ENCODE measurements at regions not wholly inside any gene's neighbourhood (a gene's known extent, or its start where the extent isn't known, plus 50 kb on each side); places are given as distances from the start of the nearest gene placed in this dataset.
A peak's percentile ranks its signal among the peaks of the same experiment; 100 is the strongest.

DNA sequence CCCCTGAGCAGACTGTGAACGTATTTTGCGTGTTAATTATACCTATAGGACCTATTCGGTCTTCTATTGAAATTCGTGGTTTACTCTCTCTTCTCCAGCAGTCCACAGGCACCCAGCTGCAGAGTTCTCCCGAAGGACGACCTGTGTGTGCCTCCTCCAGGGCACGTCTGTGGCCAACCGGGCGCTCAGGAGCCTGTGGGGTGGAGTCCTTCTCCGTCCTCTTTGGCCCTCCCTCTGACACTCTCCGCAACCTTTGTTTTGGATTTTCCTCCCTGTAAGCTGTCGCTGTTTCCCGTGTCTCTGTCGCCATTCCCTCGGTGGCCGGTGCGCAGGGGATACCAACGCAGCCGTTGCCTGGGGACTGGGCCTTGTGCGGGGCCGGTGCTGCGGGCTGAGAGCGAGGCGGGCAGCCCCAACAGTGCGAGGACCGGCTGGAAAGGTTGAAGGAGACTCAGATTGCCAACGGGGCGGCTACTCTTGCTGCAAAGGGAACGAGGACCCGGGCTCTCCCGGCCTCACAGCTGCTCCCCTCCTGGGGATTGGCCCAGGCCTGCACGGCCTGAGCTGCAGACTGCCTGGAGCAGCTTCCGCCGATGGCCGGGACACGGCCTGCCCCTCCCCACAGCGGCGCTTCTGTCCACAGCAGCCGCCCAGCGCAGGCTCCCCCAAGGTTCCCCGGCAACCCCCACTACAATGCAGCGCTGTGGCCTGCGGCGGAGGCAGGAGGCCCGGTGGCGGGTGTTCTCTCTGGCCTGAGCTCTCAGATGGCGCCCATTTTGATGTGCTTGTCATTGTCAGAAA is 221.0 kb downstream of the MTX2 start:
- Mint-ChIP-seq H3K4me3 (peak overlapping the region; percentile 18), H3K4me1 (ENCODE audit: unreplicated experiment) (peaks cover 16% of the 10 kb centered on the region), H3K9me3 (no peaks in the 10 kb centered on the region), H3K36me3 (no peaks in the 10 kb centered on the region), H3K27me3 (peaks cover 61% of the 10 kb centered on the region), H3K27ac (no peak overlapping the region)
- no peak for TF ChIP-seq CTCF (conservative IDR thresholded peaks at IDR 0.05)
- peak; percentile 72 for DNase-seq (ENCODE audit: extremely low spot score, unreplicated experiment)

DNA sequence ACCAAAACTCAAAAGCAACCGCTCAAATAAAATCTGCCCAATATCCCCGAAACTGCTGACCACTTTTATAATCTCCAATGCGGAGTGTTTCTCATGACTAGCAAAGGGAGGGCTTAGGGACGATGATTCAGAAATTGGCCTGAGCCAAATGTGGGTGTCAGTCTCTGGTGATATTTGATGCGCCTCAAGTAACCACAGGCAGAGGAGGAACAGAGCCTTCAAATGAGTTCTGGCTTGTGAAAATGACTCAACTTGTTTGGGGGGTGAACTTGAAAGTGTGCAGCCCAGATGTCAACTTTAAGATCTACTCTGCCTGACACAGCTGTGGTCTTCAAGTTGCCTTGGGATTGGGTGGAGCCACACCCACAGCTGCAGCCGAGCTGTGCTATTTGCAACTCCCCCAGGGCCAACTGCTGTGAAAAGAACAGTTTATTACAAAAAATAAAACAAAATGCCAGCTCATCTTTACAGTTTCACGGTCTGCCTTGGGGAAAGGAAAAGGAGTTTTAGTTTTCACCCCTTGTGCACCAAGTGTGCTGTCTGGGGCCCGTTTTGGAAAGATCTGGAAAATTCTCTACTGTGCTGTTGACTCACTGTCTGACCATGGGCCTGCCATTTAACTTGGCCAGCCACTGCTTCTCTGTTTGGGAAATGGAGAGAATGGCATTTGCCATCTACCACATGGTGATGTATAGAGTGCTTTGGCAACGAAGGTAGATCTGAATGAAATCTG is 222.1 kb downstream of the MTX2 start:
- Mint-ChIP-seq H3K9me3 (no peaks in the 10 kb centered on the region), H3K27me3 (peaks cover 63% of the 10 kb centered on the region), H3K4me1 (ENCODE audit: unreplicated experiment) (peaks cover 24% of the 10 kb centered on the region), H3K36me3 (no peaks in the 10 kb centered on the region), H3K27ac (no peak overlapping the region), H3K4me3 (peak overlapping the region; percentile 5)
- no peak for DNase-seq (ENCODE audit: extremely low spot score, unreplicated experiment)
- no peak for TF ChIP-seq CTCF (conservative IDR thresholded peaks at IDR 0.05)

- Mint-ChIP-seq H3K9me3 (no peaks in the 10 kb centered on the region), H3K4me3 (no peak overlapping the region), H3K4me1 (ENCODE audit: unreplicated experiment) (peaks cover 24% of the 10 kb centered on the region), H3K27ac (no peak overlapping the region), H3K27me3 (peaks cover 52% of the 10 kb centered on the region), H3K36me3 (no peaks in the 10 kb centered on the region)
- no peak for DNase-seq (ENCODE audit: extremely low spot score, unreplicated experiment)
- no peak for TF ChIP-seq CTCF (conservative IDR thresholded peaks at IDR 0.05)
These were observed 223.3 kb downstream of the MTX2 start for GRCh38 chr2:176492583-176492982.

- no peak for DNase-seq (ENCODE audit: extremely low spot score, unreplicated experiment)
- H3K4me3 Mint-ChIP-seq, result no peak overlapping the region
- H3K27ac Mint-ChIP-seq, result no peak overlapping the region
- TF ChIP-seq CTCF (conservative IDR thresholded peaks at IDR 0.05), result no peak
- no peaks in the 10 kb centered on the region for H3K36me3 Mint-ChIP-seq
- H3K9me3 Mint-ChIP-seq, result no peaks in the 10 kb centered on the region
- H3K4me1 Mint-ChIP-seq (ENCODE audit: unreplicated experiment), result peaks cover 24% of the 10 kb centered on the region
- H3K27me3 Mint-ChIP-seq, result peaks cover 47% of the 10 kb centered on the region
These were observed 224.1 kb downstream of the MTX2 start for GRCh38 chr2:176493226-176493825.

DNA sequence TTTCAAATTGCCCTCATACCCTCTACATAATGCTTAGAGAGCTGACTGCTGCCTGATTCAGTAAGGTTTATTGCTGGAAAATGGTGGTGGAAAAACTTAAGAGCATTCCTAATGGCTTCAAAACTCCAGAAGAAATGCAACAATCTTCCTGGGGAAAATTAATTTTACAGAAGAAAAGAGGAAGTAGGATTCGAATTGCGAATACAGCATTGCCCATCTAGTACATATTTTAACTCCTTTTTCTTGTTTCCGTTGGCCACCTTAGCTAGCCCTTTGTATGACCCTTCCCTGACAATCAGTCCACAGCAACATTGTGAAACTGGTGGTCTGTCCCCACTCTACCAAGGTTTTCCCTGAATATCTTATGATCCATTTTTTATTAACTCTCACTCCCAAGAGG is 224.7 kb downstream of the MTX2 start:
- Mint-ChIP-seq H3K27me3 (peaks cover 42% of the 10 kb centered on the region), H3K4me1 (ENCODE audit: unreplicated experiment) (peaks cover 21% of the 10 kb centered on the region), H3K36me3 (no peaks in the 10 kb centered on the region), H3K4me3 (no peak overlapping the region), H3K9me3 (no peaks in the 10 kb centered on the region), H3K27ac (no peak overlapping the region)
- no peak for TF ChIP-seq CTCF (conservative IDR thresholded peaks at IDR 0.05)
- DNase-seq (ENCODE audit: extremely low spot score, unreplicated experiment), result no peak

Data from type B pancreatic cell (in vitro differentiated cells).